AG04450 (cell line): ENCODE measurements at regions not wholly inside any gene's neighbourhood (a gene's known extent, or its start where the extent isn't known, plus 50 kb on each side); places are given as distances from the start of the nearest gene placed in this dataset.

Experiments used
- CTCF ChIA-PET: fragments of 300-600, 350-600 bp; formaldehyde crosslinking; extraction: SDS; loops from one replicate; lab custom pipeline; 2022; ENCODE audit warnings: antibody characterized with exemption, inconsistent platforms; lab: Charles Lee
- POLR2A ChIA-PET: fragments of 350-600 bp; formaldehyde crosslinking; extraction: SDS; loops from one replicate; lab custom pipeline; 2021; ENCODE audit warnings: antibody characterized with exemption, inconsistent platforms; lab: Yijun Ruan, JAX
- DNase-seq: peaks from one replicate; pipeline ENCODE4 v3.0.0-alpha.2; 2011; ENCODE audit warnings: low read depth, low spot score
- H3K27ac ChIP-seq: one replicate; pipeline ENCODE4 v1.5.1; 2012; ENCODE audit warnings: low read depth, low read length, control low read depth
- H3K27me3 ChIP-seq: one replicate; pipeline ENCODE4 v1.6.0; 2012; ENCODE audit warnings: low read length; ENCODE audit not compliant: control insufficient read depth, insufficient read depth
- H3K4me3 ChIP-seq: 2 replicates; pipeline ENCODE4 v1.5.1; 2011; ENCODE audit warnings: mild to moderate bottlenecking, low read depth, low read length, control low read depth
- H3K9me3 ChIP-seq: 2 replicates; pipeline ENCODE4 v1.5.1; 2012; ENCODE audit warnings: low read length; ENCODE audit not compliant: control insufficient read depth, insufficient read depth
- TF ChIP-seq, protein P1 (sequence below): IDR thresholded peaks from 2 replicates; pipeline ENCODE4 v1.5.1; 2011; ENCODE audit warnings: low read depth, low read length, control low read depth, inconsistent platforms

DNA sequence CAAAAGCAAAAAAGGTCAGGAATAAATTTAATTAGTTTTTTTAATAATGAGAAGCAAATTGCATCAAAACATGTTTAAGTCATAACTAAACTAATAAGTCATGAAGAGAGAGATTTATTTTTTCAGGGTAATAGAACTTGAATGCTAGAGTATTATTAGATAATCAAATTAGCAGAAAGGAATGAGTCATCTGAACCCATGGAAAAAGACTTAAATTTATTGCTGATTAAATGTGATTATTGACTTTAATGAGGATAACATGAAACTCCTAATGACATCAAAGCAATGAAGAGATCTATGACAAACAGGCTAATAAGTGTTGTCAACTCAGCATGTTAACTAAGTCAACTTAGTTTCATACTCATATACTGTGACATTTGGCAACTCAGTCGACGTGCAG lies 264.2 kb downstream of the USP25 start:
- ChIA-PET POLR2A (no interaction called here), CTCF (interaction anchor here (4.1 kb wide), 1 partner anchor 8 kb away, joined by 18 read pairs; no protein-coding TSS in a partner anchor)
- Histone ChIP-seq H3K9me3 (no peaks in the 10 kb centered on the region), H3K27ac (no peak overlapping the region), H3K27me3 (no peaks in the 10 kb centered on the region), H3K4me3 (no peak overlapping the region)
- TF ChIP-seq, protein P1, sequence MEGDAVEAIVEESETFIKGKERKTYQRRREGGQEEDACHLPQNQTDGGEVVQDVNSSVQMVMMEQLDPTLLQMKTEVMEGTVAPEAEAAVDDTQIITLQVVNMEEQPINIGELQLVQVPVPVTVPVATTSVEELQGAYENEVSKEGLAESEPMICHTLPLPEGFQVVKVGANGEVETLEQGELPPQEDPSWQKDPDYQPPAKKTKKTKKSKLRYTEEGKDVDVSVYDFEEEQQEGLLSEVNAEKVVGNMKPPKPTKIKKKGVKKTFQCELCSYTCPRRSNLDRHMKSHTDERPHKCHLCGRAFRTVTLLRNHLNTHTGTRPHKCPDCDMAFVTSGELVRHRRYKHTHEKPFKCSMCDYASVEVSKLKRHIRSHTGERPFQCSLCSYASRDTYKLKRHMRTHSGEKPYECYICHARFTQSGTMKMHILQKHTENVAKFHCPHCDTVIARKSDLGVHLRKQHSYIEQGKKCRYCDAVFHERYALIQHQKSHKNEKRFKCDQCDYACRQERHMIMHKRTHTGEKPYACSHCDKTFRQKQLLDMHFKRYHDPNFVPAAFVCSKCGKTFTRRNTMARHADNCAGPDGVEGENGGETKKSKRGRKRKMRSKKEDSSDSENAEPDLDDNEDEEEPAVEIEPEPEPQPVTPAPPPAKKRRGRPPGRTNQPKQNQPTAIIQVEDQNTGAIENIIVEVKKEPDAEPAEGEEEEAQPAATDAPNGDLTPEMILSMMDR: no peak
- DNase-seq: no peak

DNA sequence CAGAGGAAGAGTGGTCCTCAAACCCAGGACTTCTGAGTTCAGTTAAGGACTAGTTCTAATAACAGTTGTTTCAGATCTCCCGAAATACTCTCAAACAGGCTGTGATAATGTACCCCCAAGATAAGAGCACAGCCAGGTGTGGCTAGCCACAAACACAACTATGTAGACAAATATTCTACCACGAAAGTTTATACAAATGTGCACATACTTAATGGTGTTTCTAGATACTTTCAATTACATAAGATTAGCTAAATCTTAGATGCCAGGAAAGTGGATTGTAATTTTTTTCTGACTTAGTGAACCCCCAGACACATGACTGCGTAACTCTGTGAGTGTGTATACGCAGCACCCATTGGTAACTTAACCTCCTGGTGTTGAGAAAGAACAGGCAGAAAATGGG lies 270.0 kb downstream of the USP25 start:
- no peaks in the 10 kb centered on the region for H3K9me3 ChIP-seq
- DNase-seq: no peak
- TF ChIP-seq, protein P1: no peak
- no peak overlapping the region for H3K4me3 ChIP-seq
- POLR2A ChIA-PET: no interaction called here
- CTCF ChIA-PET: interaction anchor here (0.6 to 4.7 kb wide), 2 partner anchors 330 to 396 kb away, joined by 4 to 36 read pairs; no protein-coding TSS in a partner anchor
- no peaks in the 10 kb centered on the region for H3K27me3 ChIP-seq
- H3K27ac ChIP-seq: no peak overlapping the region

DNA sequence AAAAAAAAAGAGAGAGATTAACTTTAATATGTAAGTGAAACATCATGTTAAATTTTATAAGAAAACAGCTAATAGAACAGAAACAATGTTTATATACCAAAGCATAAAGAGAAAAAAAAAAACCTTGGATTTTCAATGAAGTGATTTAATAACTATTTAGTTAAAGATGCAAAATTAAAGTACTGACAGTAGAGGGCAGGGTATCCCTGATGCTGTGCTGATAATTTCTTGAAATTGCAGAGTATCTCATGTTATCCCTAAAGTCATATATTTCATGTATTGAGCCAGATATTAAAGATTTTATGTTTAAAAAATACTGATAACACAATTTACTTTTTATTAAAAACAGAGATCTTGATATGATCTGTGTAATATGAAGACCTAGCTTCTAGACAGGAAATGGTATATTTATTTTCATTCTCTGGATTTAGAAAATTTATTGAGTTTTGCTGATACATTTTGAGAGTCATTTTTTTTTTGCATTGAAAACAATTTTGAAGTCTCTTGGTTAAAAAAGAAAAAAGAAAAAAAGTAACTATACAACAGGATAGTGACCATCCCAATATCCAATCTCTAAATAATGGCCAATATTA lies 273.2 kb downstream of the USP25 start:
- H3K27me3 ChIP-seq: no peaks in the 10 kb centered on the region
- DNase-seq: no peak
- no peak overlapping the region for H3K27ac ChIP-seq
- no peak overlapping the region for H3K4me3 ChIP-seq
- no peaks in the 10 kb centered on the region for H3K9me3 ChIP-seq
- POLR2A ChIA-PET: interaction anchor here (0.5 kb wide), 1 partner anchor 393 kb away, joined by 11 read pairs; no protein-coding TSS in a partner anchor
- CTCF ChIA-PET: interaction anchor here (0.6 to 4.7 kb wide), 19 partner anchors 9 to 1323 kb away, joined by 3 to 36 read pairs (median 4); no protein-coding TSS in a partner anchor
- TF ChIP-seq, protein P1: peak; percentile 60

DNA sequence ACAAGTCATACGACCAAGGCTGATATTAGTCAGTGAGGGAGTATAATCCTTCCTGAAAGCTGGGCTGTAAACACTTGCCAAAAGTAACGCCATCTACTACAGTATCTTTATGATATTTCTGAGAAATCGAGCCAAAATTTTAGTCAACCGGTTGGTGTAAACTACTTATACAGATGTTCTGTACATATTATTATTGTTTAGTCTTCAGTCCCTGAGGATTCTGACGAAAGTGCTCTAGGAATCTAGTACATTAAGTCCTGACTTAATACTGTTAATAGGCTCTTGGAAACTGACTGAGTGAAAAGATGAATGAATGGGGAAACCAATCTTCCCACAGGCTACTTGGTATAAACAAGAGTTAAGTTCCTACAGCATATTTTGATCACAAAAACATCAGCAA lies 274.3 kb downstream of the USP25 start:
- TF ChIP-seq, protein P1: no peak

DNA sequence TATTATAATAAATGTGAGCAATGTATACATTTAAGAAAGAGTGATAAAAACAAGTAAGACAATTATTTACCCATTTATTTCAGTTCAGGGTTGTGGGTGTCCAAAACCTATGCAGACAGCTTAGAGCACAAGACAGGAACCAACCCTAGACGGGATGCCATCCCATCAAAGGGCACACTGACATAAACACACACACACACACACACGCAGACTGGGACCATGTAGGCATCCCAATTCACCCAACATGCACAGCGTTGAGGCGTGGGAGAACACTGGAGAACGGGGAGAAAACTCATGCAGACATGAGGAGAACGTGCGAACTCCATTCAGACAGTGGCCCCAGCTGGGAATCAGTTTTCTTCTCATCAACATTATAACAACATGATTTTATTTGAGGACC lies 274.7 kb downstream of the USP25 start:
- H3K27me3 ChIP-seq: no peaks in the 10 kb centered on the region
- TF ChIP-seq, protein P1: no peak
- POLR2A ChIA-PET: no interaction called here
- CTCF ChIA-PET: interaction anchor here (4.7 kb wide), 1 partner anchor 325 kb away, joined by 36 read pairs; no protein-coding TSS in a partner anchor
- H3K9me3 ChIP-seq: no peaks in the 10 kb centered on the region
- no peak for DNase-seq
- H3K27ac ChIP-seq: no peak overlapping the region
- H3K4me3 ChIP-seq: no peak overlapping the region

More for the DNA sequence above, 274.3 kb downstream of the USP25 start:
- POLR2A ChIA-PET: no interaction called here
- Histone ChIP-seq H3K9me3 (no peaks in the 10 kb centered on the region), H3K27ac (no peak overlapping the region), H3K4me3 (no peak overlapping the region), H3K27me3 (no peaks in the 10 kb centered on the region)
- CTCF ChIA-PET: interaction anchor here (1.4 to 4.7 kb wide), 2 partner anchors 100 to 325 kb away, joined by 5 to 36 read pairs; no protein-coding TSS in a partner anchor
- DNase-seq: no peak
